Astrocyte of the hippocampus (primary cell): ENCODE measurements at regions not wholly inside any gene's neighbourhood (a gene's known extent, or its start where the extent isn't known, plus 50 kb on each side); places are given as distances from the start of the nearest gene placed in this dataset.
"Not testable (repeated sequence)": the region's sequence is repeated elsewhere in the genome, so short reads cannot be mapped to it uniquely, and the experiment has no call there.

Experiments
- DNase-seq: peaks from one replicate; pipeline ENCODE4 v3.0.0; 2011; ENCODE audit warnings: low read depth, low spot score

DNA sequence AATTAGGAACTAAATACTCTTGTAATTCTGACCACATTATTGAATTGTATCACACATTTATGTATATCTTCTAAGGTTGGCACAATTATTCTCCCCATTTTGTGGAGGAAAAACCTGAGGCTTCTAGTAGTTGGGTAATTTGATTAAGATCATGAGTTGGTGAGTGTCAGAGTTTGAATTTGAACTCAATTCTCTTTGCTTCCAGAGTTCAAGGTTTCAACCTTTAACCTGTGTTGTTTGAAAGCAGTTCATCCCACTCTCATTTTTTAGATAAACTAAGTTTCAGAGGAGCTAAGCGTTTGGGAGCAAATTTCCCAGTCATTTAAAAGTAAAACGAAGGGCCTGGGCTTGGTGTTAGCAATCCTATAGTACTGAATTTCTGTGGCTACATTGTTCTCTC lies 293.4 kb downstream of the ADGRL2 start:
- DNase-seq, result no peak

DNA sequence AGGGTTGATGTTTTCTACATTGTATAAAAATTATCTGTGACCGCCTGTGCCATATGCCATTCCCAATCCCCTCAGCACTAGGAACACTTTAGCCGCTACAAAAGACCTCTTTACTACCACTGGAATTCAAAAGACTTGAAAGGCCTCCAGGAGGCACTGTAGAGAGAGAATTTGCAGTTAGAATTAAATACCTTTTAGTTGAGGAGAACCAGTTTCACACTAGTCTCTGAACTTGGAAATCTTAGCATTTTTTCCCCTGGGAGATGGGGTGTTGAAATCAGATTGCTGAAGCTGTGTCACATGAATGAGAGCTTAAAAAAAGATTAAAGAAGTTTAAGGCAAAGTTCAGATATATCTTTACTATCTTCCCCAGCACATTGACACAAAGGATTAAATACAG lies 291.0 kb downstream of the ADGRL2 start:
- no peak for DNase-seq

DNA sequence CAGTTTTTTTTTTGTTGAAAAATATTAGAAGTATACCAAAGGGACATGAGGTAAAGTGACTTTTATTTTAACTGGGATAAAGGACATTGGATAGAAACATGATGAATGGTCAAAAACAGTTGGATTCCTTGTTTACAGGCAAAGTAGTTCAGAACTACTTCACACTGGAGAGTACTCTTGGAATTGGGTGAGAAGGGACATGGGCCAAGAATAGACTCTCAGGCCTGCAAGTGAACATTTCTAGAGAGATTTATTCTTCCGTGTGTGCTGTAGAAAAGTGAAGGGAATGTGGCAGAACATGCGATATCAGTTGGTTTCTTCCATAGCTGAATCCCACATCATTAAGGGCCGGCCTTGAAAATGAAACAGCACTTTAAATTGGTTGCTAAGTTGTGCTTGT lies 290.5 kb downstream of the ADGRL2 start:
- no peak for DNase-seq

DNA sequence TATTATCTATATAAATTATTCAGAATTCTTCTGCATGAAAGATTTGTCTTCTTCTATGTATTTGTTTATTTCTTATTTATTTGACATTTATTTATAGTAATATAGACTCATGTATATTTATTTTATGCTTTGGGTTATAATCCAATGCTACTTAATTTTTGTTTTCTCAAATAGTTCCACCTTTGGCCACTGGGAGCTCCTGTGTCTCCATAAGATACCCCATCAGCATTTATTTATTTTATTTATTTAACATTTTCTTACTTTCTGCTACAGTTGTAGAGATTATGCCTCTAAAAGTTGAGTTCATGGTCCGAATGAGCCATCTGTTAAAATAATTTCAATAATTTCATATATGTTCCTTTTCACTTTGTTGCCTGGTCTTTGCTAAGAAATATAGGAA lies 289.4 kb downstream of the ADGRL2 start:
- no peak for DNase-seq

DNA sequence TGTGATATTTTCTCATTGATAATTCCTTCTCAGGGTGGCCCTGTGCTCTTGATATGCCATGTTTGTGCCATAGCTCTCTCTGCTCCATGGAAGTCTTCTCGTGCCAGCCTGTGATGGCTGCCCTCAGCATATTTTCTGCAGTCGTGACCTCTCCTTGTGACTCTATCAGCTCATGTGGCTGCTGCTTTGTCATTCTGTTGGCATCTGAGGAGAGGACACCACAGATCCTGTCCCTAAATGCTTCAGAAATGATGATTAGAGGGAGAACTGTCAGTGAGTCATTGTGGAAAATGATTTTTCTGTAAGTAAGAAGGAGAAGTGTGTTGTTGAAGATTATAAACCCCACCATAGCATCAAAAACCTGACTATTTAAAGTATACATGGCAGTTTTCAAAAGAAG lies 286.0 kb downstream of the ADGRL2 start:
- DNase-seq, result peak; percentile 32

DNA sequence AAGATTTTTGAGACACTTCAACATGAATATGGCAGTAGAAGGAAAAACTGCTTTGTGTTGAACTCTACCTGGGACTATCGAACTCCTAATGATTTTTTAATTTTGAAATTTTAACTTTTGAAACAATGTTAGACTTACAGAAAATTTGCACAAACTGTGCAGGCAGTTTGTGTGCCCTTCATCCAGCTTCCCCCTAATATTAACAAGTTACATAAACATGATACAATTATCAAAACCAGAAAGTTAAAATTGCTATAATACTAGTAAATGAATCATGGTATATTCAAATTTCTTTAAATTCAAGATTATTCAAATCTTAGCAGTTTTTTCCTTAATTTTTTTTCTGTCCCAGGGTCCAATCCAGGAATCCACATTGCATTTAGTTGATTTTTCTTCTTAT lies 278.9 kb downstream of the ADGRL2 start:
- DNase-seq, result no peak

DNA sequence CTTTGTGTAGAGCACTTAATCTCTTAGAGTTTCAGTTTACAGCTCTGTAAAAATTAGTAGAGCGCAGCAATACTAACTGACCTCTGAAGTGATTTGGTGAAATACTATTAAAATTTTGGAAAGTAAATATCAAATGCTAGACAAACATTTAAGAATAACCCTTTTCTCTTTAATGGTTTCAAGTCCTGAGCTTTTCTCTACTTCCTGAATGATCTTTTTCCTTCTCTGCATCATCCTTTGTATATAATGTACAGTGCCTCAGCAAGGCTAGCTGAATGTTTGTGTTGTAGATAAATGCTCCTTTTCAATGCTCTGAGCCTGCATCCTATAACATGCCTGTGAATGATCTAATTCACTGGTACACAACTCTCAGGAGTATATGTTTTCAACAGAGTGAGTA lies 272.9 kb downstream of the ADGRL2 start:
- DNase-seq, result no peak

DNA sequence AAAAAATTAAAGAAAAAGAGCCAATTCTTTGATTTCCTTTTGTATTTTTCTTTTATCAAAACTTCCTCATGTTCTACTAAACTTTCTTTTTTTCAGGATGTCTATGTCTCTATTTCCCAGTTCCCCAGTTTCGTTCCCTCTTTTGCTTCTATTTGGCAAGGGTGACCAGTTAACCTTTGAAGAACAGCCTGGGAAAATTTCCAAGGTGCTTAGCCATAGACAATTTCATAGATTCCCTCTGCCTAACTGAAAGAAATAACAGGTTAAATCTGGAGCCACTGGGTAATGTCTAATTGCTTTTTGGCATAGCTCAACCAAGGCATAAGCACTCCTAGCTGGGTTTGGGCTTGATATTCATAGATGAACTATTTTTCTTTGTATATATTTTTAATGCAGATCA lies 272.3 kb downstream of the ADGRL2 start:
- peak; percentile 55 for DNase-seq

DNA sequence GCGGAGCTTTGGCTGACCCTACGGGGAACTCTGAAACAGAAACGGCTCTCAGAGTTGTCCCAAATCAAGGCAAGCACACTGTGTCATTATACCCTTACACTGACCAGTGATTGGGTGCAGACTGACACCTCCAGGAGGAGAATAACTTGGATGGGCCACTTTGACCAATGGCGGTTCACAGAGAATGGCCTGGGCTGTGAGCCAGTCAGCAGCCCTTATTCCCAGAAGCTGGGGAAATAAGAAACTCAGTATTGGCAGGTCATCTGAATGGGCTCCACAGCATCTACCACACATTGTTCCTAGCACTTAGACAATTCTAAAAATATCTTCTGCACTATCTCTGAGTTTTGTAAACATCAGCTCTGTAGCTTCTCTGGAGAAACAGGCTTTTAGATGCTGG lies 265.2 kb downstream of the ADGRL2 start:
- DNase-seq, result no peak

DNA sequence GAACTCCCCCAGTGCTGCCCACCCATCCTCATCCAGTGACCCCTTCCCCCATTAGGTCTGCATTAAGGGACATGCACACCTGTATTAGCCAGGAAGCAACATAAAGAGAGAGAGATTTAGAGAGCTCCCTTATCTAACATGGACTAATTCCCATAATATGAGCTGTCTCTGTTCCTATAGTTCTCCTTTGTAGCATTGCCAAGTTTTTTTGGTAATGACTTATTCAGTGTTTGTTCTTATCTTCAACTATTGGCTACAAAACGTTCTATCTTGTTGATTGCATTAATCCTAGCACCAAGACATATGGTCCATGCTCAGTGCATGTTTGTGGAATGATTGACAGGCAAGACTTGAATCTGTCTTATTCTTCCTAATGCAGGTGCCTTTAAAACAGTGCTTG lies 264.0 kb downstream of the ADGRL2 start:
- DNase-seq, result no peak

DNA sequence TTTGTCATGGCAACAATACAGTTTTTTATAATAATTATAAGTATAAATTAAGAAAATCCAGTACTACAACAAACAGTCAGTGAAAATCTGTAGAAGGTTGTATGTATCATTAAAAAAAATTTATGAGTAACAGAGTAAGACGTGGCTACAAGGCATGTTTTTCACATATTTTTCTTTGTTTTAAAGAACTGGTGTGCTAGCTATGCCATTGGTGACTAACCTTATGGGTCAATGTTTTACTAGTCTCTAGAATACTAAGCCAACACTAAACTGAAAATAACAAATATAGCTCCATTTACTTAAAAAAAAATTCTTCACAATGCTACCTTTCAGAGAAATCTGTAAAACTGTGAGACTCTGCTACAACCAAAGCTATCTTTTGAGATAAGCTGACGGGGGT lies 261.5 kb downstream of the ADGRL2 start:
- no peak for DNase-seq

DNA sequence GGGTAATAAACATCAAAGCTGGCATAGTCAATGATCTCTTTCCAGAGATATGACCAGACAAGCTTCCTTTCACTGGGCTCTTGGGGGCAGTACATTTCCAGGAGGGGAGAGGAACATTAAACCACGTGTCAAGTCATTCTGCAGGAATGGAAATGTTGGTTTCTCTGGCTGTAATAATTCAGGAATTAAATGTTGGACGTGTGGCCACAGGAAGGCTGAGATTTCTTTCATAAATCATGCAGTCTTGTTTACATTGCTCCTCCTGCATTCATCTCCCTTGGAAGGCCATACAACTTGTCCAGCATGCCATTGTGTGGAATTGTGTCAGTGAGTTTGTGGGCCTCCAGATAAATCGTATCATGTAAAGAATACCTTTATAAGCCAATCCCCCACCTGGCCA lies 259.2 kb downstream of the ADGRL2 start:
- DNase-seq, result peak; percentile 39

DNA sequence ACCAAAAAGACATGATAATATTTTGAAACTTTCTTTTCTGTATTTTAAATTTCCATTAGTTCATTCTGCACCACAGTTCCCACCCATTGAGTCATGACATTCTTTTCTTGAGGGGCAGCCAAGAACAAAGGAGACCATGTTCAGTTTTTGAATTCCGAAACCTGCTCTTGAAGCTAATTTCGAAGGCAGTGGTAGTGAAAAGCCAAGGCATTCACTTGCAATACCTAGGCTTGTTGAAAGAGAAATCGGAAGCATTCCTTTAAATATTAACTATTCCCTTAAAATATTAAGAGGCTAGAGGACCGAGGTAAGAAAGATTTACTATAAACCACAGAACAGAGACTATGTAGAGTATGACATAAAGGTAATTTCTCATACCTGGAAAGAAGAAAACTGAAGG lies 256.3 kb downstream of the ADGRL2 start:
- DNase-seq, result peak; percentile 16

DNA sequence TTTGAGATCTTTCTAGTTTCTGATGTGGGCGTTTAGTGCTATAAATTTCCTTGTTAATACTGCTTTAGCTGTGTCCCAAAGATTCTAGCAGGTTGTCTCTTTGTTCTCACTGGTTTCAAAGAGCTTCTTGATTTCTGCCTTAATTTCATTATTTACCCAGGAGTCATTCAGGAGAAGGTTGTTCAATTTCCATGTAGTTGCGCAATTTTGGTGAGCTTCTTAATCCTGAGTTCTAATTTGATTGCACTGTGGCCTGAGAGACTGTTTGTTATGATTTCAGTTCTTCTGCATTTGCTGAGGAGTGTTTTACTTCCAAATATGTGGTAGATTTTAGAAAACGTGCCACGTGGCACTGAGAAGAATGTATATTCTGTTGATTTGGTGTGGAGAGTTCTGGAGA lies 254.6 kb downstream of the ADGRL2 start:
- not testable (repeated sequence) for DNase-seq

DNA sequence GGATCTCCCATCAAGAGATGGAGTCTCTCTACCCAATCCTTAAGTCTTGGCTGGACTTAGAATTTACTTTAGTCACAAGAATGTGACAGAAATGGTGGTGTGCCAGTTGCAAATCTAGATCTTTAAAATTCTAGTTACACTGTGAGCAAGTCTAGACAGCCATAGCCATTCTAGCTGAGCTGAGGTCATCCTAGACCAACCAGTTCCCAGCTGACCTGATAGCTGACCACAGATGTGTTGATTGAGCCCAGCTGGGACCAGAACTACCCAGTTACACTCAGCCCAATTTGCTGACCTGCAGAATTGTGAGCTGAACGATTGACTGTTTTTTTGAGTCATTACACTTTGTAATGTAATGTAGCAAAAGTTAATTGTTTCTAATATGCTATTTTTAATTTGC lies 251.8 kb downstream of the ADGRL2 start:
- DNase-seq, result no peak

DNA sequence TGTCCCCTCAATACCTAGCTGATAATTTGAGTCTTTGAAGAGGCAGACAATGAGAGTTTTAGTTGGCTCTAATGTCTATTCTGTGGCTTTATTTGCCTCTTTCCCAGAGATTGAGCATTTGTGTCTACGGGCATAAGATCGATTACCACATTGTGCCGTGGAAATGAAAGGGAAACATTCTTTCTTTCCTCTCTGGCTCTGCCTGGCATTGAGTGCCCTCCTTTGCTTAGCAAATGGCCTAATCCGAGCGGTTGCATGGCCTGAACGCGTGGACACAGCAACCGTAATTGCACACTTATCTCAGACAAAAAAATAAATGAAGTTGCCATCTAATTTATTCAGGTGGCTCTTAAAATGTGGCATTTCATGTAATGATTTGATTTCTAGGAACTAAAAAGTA lies 247.9 kb downstream of the ADGRL2 start:
- DNase-seq, result no peak

DNA sequence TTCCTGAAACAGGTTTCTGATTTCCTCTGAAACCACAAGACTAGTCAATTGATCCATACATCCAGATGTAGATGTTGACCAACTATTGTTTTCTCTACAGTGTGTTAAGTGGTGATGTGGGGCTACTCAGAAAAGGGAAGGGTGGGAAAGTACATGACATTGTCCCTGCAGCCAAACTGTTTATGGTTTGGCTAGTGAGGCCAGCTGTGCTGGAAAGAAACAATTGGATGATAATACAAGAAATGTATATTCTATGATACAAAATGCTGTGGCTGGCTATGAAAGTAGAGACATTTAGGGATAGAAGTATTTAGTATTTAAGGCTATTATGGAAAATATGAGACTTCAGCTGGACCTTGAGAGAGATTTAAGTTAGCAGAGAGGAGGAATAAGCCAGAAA lies 244.5 kb downstream of the ADGRL2 start:
- DNase-seq, result no peak

DNA sequence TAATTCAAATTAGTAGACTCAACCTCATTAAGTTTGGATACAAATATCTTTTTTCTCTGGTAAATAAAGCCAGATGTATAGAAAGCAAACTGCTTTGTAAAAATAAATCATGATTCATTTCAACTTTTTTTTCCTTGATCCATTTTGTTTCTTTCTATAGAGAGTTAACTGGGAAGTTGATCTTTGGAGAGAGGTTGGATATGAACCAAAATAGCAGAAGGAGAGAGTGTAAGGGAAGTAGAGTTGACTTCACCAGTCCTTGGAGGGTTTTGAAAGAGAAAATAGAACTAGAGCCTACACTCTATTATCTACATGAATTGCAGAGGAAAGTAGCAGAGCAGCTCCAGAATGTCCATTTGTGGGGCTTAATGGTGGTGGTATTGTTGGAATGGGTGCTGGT lies 243.8 kb downstream of the ADGRL2 start:
- no peak for DNase-seq

DNA sequence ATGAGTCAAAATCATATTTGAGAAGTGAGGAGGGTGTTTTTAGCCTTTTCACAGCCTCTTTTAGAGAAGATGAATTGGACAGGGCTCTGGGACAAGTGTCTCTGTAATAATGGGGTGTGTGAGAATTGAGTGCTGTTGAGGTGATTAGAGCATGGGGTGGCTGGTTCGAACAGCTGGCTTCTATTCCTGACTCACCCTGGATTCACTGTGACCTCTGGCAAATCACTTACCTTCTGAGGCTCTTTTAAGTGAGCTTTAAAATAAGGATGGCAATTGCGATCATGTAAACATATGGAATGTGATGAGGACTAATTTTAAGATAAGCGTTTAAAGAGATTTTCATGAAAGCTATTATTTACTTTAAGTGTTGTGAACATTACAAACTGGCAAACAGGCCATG lies 243.4 kb downstream of the ADGRL2 start:
- DNase-seq, result no peak

DNA sequence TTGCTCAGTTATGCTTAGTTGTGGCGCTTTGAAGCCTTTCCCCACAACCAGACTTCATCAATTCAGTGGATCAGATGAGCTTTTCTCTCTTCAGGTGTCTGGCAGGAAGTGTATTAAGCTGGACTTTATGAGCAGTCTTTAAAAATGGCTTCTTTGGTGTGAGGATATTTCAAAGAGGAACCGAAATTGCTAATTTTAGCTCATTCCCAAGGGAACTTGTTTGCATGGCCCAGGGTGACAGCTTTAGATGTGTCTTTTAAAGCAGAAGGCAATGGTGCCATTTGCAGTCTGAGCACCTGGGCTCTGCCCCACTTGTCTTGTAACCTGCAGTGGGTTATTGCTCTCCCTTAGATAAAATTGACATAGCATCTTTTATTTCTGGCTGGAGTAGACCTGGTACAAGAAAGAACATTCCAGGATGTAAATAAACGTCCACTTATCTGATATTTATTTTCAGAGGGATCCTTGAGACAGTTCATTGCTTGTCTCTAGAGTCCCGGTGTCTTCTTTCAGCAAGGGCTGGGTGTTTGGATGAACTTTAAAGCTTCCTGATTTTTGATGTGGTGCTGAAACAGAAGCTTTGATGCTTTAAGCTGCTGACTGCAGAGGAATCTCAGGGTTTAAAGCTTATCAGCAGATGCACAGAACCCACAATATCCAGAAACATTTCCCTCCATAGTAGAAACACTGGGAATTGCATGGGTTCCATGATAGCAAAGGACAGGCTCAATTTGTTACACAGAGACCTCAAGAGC lies 241.7 kb downstream of the ADGRL2 start:
- DNase-seq, result no peak
